ENCODE measurements at regions not wholly inside any gene's neighbourhood (a gene's known extent, or its start where the extent isn't known, plus 50 kb on each side); places are given as distances from the start of the nearest gene placed in this dataset.

GRCh38 chr13:62663767-62664166 lies 1248.1 kb upstream of the PCDH20 start:
- TF ChIP-seq POLR2AphosphoS5 (IDR thresholded peaks at IDR 0.05; ENCODE audit: borderline replicate concordance, low read depth, low read length) (no peak), EZH2 (IDR thresholded peaks at IDR 0.05) (no peak), FOXP2 (optimal IDR thresholded peaks at IDR 0.05; ENCODE audit: control extremely low read depth, extremely low read length, insufficient read depth) (no peak)
